Transverse colon (tissue), 4 donors: ENCODE measurements at regions not wholly inside any gene's neighbourhood (a gene's known extent, or its start where the extent isn't known, plus 50 kb on each side); places are given as distances from the start of the nearest gene placed in this dataset.

Experiments used
- DNase-seq: peaks from one replicate; pipeline ENCODE4 v3.0.0-alpha.2; 2019
- H3K27ac ChIP-seq, 4 donors: fragments of 200-600 bp; sonication (generic); 2 replicates each; pipeline ENCODE4 v1.5.1; 2016 to 2018; ENCODE audit warnings: inconsistent platforms in 4 of 4
- H3K27me3 ChIP-seq: fragments of 200-600 bp; sonication (generic); 2 replicates; pipeline ENCODE4 v1.5.1; 2017; ENCODE audit warnings: inconsistent platforms
- H3K36me3 ChIP-seq, 4 donors: fragments of 200-600 bp; sonication (generic); 2 replicates each; pipeline ENCODE4 v1.5.1; 2017 to 2019; ENCODE audit warnings: inconsistent platforms in 4 of 4
- H3K4me1 ChIP-seq, 4 donors: fragments of 200-600 bp; sonication (generic); 2 replicates each; pipeline ENCODE4 v1.5.1; 2017 to 2020; ENCODE audit warnings: inconsistent platforms in 4 of 4
- H3K4me3 ChIP-seq, 4 donors: fragments of 200-600 bp; sonication (generic); 1 replicate in 1 of 4; 2 replicates in 3 of 4; pipeline versions ENCODE4 v1.5.1 to v1.6.1; 2017 to 2019; ENCODE audit warnings: inconsistent platforms in 4 of 4
- H3K9me3 ChIP-seq, 2 donors: fragments of 200-600 bp; sonication (generic); 2 replicates each; pipeline ENCODE4 v1.5.1; 2017 to 2019; ENCODE audit warnings: inconsistent platforms in 2 of 2
- CTCF ChIP-seq, 5 experiments: fragments of 200-600 bp in 3 of 5; fragments of 450-650 bp in 2 of 5; sonication (generic) in 3 of 5; IDR thresholded peaks; 1 replicate in 2 of 5; 2 replicates in 3 of 5; pipeline ENCODE4 v1.5.1; 2016 to 2017; ENCODE audit warnings: antibody characterized with exemption in 5 of 5, inconsistent platforms in 3 of 5, mild to moderate bottlenecking in 2 of 5, moderate library complexity in 1 of 5
- EP300 ChIP-seq: sonication (generic); formaldehyde crosslinking; IDR thresholded peaks from one replicate; pipeline ENCODE4 v1.6.1; 2017; ENCODE audit warnings: antibody characterized with exemption, low read depth
- POLR2A ChIP-seq: fragments of 450-650 bp; IDR thresholded peaks from one replicate; pipeline ENCODE4 v1.6.1; 2016; ENCODE audit warnings: antibody characterized with exemption, mild to moderate bottlenecking, moderate library complexity
- POLR2AphosphoS5 ChIP-seq, 3 donors: sonication (generic); formaldehyde crosslinking; IDR thresholded peaks; one replicate each; pipeline ENCODE4 v1.6.1; 2016; ENCODE audit warnings: antibody characterized with exemption in 3 of 3
- WGBS, 2 donors: methylation state at CpG; one replicate each; pipeline ENCODE4 v1.1.5; 2018; ENCODE audit warnings: low coverage in 1 of 2; 5-methylcytosine and 5-hydroxymethylcytosine counted together
- in situ Hi-C, 4 donors: fragments of 200-750 bp; cut with MboI; loops; one replicate each; pipeline versions ENCODE4 v1.15.0 to v1.15.1; 2017; ENCODE audit warnings: low sequenced_read_pairs in 3 of 4, low pct_ligation_motif_present in 1 of 4, low pct_unique_long_range_greater_than_20kb in 1 of 4
- intact Hi-C: fragments of 100-400 bp; cut with DNase I; formaldehyde crosslinking; loops from one replicate; pipeline ENCODE4 v1.15.1; 2023; ENCODE audit warnings: low total_unique reads

GRCh38 chr3:137259701-137260100, 301.9 kb downstream of the IL20RB start:
- H3K27ac ChIP-seq = no peak overlapping the region
- no peak overlapping the region for H3K4me3 ChIP-seq
- H3K36me3 ChIP-seq = no peaks in the 10 kb centered on the region
- H3K27me3 ChIP-seq = no peaks in the 10 kb centered on the region
- TF ChIP-seq POLR2A = no peak
- TF ChIP-seq POLR2AphosphoS5 (IDR thresholded peaks at IDR 0.05) = no peak
- no peak for DNase-seq
- no peaks in the 10 kb centered on the region for H3K4me1 ChIP-seq
- intact Hi-C loops = no loop called here
- in situ Hi-C loops = no loop called here
- 32 to 39% methylated on average over 3 to 5 of the region's 5 CpGs for whole genome bisulfite sequencing, 2 donors
- no peaks in the 10 kb centered on the region for H3K9me3 ChIP-seq

GRCh38 chr3:137264071-137264820, 306.5 kb downstream of the IL20RB start:
- Histone ChIP-seq H3K36me3 (no peaks in the 10 kb centered on the region), H3K27ac (no peak overlapping the region), H3K27me3 (no peaks in the 10 kb centered on the region), H3K9me3 (no peaks in the 10 kb centered on the region), H3K4me1 (no peaks in the 10 kb centered on the region), H3K4me3 (no peak overlapping the region)
- intact Hi-C loops = no loop called here
- DNase-seq = peak; percentile 7
- TF ChIP-seq CTCF (IDR thresholded peaks at IDR 0.05) = no peak
- no peak for TF ChIP-seq POLR2AphosphoS5 (IDR thresholded peaks at IDR 0.05)
- no peak for TF ChIP-seq POLR2A
- no peak for TF ChIP-seq EP300
- 43 to 48% methylated on average over 7 to 14 of the region's 14 CpGs for WGBS, 2 donors
- in situ Hi-C loops = no loop called here

- WGBS, 2 donors = 65 to 75% methylated on average over 3 of the region's 3 CpGs
- in situ Hi-C loops = no loop called here
These were observed 307.1 kb downstream of the IL20RB start for GRCh38 chr3:137264843-137265330.

GRCh38 chr3:137282871-137283270, 325.1 kb downstream of the IL20RB start:
- no peak overlapping the region for H3K27ac ChIP-seq
- in situ Hi-C loops (no loop called here), intact Hi-C loops (no loop called here)
- H3K36me3 ChIP-seq = no peaks in the 10 kb centered on the region
- DNase-seq = no peak
- H3K4me1 ChIP-seq = no peaks in the 10 kb centered on the region
- H3K9me3 ChIP-seq = no peaks in the 10 kb centered on the region
- no peak for TF ChIP-seq POLR2AphosphoS5 (IDR thresholded peaks at IDR 0.05)
- no peak for TF ChIP-seq POLR2A
- no peak for TF ChIP-seq CTCF (IDR thresholded peaks at IDR 0.05)
- TF ChIP-seq EP300 = no peak
- no peaks in the 10 kb centered on the region for H3K27me3 ChIP-seq
- no peak overlapping the region for H3K4me3 ChIP-seq

More at GRCh38 chr3:137264843-137265330, 307.1 kb downstream of the IL20RB start:
- Histone ChIP-seq H3K27ac (no peak overlapping the region), H3K4me3 (no peak overlapping the region), H3K9me3 (no peaks in the 10 kb centered on the region), H3K4me1 (no peaks in the 10 kb centered on the region), H3K27me3 (no peaks in the 10 kb centered on the region), H3K36me3 (no peaks in the 10 kb centered on the region)
- no peak for DNase-seq
- no peak for TF ChIP-seq CTCF (IDR thresholded peaks at IDR 0.05)
- no peak for TF ChIP-seq POLR2A
- TF ChIP-seq EP300 = no peak
- no peak for TF ChIP-seq POLR2AphosphoS5 (IDR thresholded peaks at IDR 0.05)
- intact Hi-C loops = no loop called here
